ENCODE measurements at regions not wholly inside any gene's neighbourhood (a gene's known extent, or its start where the extent isn't known, plus 50 kb on each side); places are given as distances from the start of the nearest gene placed in this dataset.

DNA sequence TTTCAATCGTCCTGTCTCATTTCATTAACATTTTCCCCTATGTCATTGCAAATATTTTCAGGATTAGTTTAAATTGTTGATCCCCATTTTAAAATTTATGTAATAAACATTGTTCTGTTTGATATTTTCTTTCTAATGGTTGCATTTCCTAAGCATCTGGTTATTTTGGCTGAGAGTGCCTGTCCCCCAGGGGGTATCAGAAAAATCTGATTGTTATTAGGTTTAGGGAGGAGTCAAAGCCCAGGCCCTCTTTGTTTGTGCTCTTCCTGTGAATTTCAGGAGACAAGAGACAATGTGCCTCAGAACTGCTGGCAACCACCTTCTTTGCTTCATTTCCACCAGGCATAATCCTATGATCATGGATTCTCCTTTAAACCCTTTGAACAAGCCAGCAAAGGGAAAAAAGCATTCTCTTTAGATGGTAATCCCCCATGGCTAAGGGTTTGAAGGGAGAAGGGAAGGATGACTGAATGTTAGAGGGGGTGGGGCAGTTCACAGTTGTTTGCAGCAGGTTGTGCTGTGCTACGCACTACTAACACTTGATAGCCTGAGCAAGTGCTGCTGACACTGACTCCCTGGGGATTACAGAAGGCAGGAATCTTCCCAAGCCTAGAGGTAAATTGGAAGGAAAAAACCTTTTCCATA lies 462.4 kb upstream of the LRRC4C start:
- no peaks in the 10 kb centered on the region for H3K4me1 ChIP-seq (ENCODE audit: control insufficient read depth in 2 of 2, insufficient read depth in 2 of 2, low read length in 2 of 2)

DNA sequence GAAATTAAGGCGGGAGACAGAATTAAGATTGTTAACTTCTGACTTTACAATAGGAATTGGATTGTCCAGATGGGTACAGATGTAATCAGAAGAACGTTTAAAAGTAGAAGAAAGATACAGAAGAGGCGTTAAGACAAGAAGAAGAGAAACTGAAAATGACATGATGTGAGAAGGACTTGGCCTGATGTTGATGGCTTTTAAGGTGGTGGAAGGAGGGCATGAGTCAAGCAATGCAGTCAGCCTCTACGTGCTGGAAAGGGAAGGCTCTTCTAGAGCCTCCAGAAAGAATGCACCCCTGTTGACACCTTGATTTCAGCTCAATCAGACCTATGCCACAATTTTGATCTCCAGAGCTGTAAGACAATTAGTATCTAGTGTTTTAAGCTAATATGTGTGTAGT lies 466.9 kb upstream of the LRRC4C start:
- Histone ChIP-seq H3K36me3 (ENCODE audit: control insufficient read depth in 2 of 2, insufficient read depth in 2 of 2, low read length in 1 of 2) (no peaks in the 10 kb centered on the region), H3K4me3 (ENCODE audit: low read length in 2 of 2) (no peak overlapping the region), H3K27me3 (ENCODE audit: control insufficient read depth in 2 of 2, insufficient read depth in 1 of 2, low read length in 1 of 2) (no peaks in the 10 kb centered on the region), H3K27ac (ENCODE audit: low read depth in 1 of 2, low read length in 1 of 2) (no peak overlapping the region), H3K4me1 (ENCODE audit: control insufficient read depth in 2 of 2, insufficient read depth in 2 of 2, low read length in 2 of 2) (no peaks in the 10 kb centered on the region), H3K9me3 (ENCODE audit: control insufficient read depth in 2 of 2, insufficient read depth in 1 of 2, low read length in 1 of 2) (peaks cover 0 to 2% of the 10 kb centered on the region in 2 donors)
- DNase-seq (ENCODE audit: low read depth in 6 of 9, low spot score in 9 of 9), result no peak
- WGBS, result 90% methylated on average over 4 of the region's 4 CpGs

More for the DNA sequence above, 462.4 kb upstream of the LRRC4C start:
- Histone ChIP-seq H3K27ac (ENCODE audit: low read depth in 1 of 2, low read length in 1 of 2) (no peak overlapping the region), H3K36me3 (ENCODE audit: control insufficient read depth in 2 of 2, insufficient read depth in 2 of 2, low read length in 1 of 2) (no peaks in the 10 kb centered on the region), H3K27me3 (ENCODE audit: control insufficient read depth in 2 of 2, insufficient read depth in 1 of 2, low read length in 1 of 2) (no peaks in the 10 kb centered on the region), H3K4me3 (ENCODE audit: low read length in 2 of 2) (no peak overlapping the region), H3K9me3 (ENCODE audit: control insufficient read depth in 2 of 2, insufficient read depth in 1 of 2, low read length in 1 of 2) (peaks cover 2 to 12% of the 10 kb centered on the region in 2 donors)
- WGBS, result 92% methylated on average over 2 of the region's 2 CpGs
- DNase-seq (ENCODE audit: low read depth in 6 of 9, low spot score in 9 of 9), result no peak

DNA sequence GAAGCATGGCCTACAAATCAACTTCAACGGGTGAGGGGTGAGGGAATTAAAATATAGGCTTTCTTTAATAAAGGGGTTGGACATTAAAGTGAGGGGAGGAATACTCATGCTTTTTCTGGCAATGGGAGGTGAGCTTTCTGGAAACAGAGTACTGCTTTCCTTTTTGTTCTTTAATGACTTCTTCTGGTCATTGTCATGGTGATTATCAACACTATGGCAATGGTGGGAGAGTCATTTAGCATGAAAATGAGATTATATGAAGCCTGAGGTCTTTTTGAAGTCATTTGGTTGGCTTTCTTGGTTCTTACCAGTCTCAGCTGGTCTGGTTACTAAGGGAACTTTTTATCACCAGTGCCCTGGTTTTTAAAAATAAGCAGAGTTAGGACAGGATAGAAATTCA lies 475.8 kb upstream of the LRRC4C start:
- Histone ChIP-seq H3K4me3 (ENCODE audit: low read length in 2 of 2) (no peak overlapping the region), H3K27ac (ENCODE audit: low read depth in 1 of 2, low read length in 1 of 2) (no peak overlapping the region), H3K27me3 (ENCODE audit: control insufficient read depth in 2 of 2, insufficient read depth in 1 of 2, low read length in 1 of 2) (no peaks in the 10 kb centered on the region), H3K9me3 (ENCODE audit: control insufficient read depth in 2 of 2, insufficient read depth in 1 of 2, low read length in 1 of 2) (peaks cover 0 to 5% of the 10 kb centered on the region in 2 donors), H3K36me3 (ENCODE audit: control insufficient read depth in 2 of 2, insufficient read depth in 2 of 2, low read length in 1 of 2) (no peaks in the 10 kb centered on the region), H3K4me1 (ENCODE audit: control insufficient read depth in 2 of 2, insufficient read depth in 2 of 2, low read length in 2 of 2) (no peaks in the 10 kb centered on the region)
- 95% methylated on average over 1 of the region's 1 CpG for WGBS
- DNase-seq (ENCODE audit: low read depth in 6 of 9, low spot score in 9 of 9), result no peak

DNA sequence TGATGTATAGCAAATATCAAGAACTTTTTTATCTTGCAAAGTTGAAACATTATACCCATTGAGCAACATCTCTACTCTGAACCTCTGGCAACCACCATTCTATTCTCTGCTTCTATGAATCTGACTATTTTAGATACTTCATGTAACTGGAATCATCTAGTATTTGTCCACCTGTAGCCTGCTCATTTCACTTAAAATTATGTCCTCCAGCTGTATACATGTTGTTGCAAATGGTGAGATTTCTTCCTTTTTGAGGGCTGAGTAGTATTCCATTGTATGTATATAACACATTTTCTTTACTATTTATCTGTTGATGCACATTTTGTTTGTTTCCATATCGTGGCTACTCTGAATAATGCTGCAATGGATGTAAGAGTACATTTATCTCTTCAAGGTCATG lies 476.3 kb upstream of the LRRC4C start:
- no peaks in the 10 kb centered on the region for H3K27me3 ChIP-seq (ENCODE audit: control insufficient read depth in 2 of 2, insufficient read depth in 1 of 2, low read length in 1 of 2)
- no peaks in the 10 kb centered on the region for H3K4me1 ChIP-seq (ENCODE audit: control insufficient read depth in 2 of 2, insufficient read depth in 2 of 2, low read length in 2 of 2)
- H3K27ac ChIP-seq (ENCODE audit: low read depth in 1 of 2, low read length in 1 of 2), result no peak overlapping the region
- no peaks in the 10 kb centered on the region for H3K36me3 ChIP-seq (ENCODE audit: control insufficient read depth in 2 of 2, insufficient read depth in 2 of 2, low read length in 1 of 2)
- H3K9me3 ChIP-seq (ENCODE audit: control insufficient read depth in 2 of 2, insufficient read depth in 1 of 2, low read length in 1 of 2), result peaks cover 0 to 5% of the 10 kb centered on the region in 2 donors
- no peak for DNase-seq (ENCODE audit: low read depth in 6 of 9, low spot score in 9 of 9)
- WGBS, result 81% methylated on average over 1 of the region's 1 CpG
- H3K4me3 ChIP-seq (ENCODE audit: low read length in 2 of 2), result no peak overlapping the region

DNA sequence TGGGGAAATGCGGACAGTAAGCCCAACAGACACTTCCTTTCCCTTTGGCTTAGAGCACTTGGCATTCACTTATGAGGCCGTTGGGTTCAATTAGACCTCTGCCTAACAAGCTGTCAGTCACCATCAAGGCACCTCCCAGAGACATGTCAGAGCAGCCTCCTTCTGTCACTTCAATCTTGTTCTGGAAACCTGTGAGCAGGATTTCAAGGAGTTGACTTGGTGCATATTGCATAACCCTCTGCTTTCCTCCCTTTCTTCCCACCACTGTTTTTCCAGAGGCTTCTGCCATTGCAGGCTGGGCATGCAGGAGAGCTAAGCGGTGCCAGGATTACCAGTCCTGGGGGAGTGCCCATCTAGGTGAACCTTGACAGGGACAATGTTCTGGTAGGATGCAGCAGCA lies 484.2 kb upstream of the LRRC4C start:
- Histone ChIP-seq H3K4me3 (ENCODE audit: low read length in 2 of 2) (no peak overlapping the region), H3K9me3 (ENCODE audit: control insufficient read depth in 2 of 2, insufficient read depth in 1 of 2, low read length in 1 of 2) (peaks cover 0 to 4% of the 10 kb centered on the region in 2 donors), H3K36me3 (ENCODE audit: control insufficient read depth in 2 of 2, insufficient read depth in 2 of 2, low read length in 1 of 2) (no peaks in the 10 kb centered on the region), H3K27ac (ENCODE audit: low read depth in 1 of 2, low read length in 1 of 2) (no peak overlapping the region), H3K27me3 (ENCODE audit: control insufficient read depth in 2 of 2, insufficient read depth in 1 of 2, low read length in 1 of 2) (no peaks in the 10 kb centered on the region), H3K4me1 (ENCODE audit: control insufficient read depth in 2 of 2, insufficient read depth in 2 of 2, low read length in 2 of 2) (peaks cover 0 to 3% of the 10 kb centered on the region in 2 donors)
- DNase-seq (ENCODE audit: low read depth in 6 of 9, low spot score in 9 of 9), result no peak
- 47% methylated on average over 3 of the region's 3 CpGs for WGBS

DNA sequence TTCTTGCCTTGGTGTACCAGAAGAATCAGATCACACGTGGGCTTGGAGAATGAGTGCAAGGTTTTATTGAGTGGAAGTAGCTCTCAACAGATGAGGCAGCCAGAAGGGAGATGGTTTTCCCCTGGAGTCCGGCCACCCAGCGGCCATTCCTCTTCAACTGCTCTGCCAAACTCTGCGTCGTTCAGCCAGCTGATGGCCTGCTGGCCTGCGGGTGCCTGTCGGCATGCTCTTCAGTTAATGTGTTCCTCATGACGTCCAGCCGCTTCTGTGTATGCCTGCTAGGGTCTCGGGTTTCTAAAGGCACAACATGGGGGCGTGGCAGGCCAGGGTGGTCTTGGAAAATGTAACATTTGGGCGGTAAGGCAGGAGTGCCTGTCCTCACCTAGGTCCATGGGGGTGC lies 487.9 kb upstream of the LRRC4C start:
- Histone ChIP-seq H3K36me3 (ENCODE audit: control insufficient read depth in 2 of 2, insufficient read depth in 2 of 2, low read length in 1 of 2) (no peaks in the 10 kb centered on the region), H3K27ac (ENCODE audit: low read depth in 1 of 2, low read length in 1 of 2) (no peak overlapping the region), H3K9me3 (ENCODE audit: control insufficient read depth in 2 of 2, insufficient read depth in 1 of 2, low read length in 1 of 2) (peaks cover 0 to 7% of the 10 kb centered on the region in 2 donors), H3K27me3 (ENCODE audit: control insufficient read depth in 2 of 2, insufficient read depth in 1 of 2, low read length in 1 of 2) (no peaks in the 10 kb centered on the region), H3K4me1 (ENCODE audit: control insufficient read depth in 2 of 2, insufficient read depth in 2 of 2, low read length in 2 of 2) (peaks cover 0 to 3% of the 10 kb centered on the region in 2 donors), H3K4me3 (ENCODE audit: low read length in 2 of 2) (no peak overlapping the region)
- DNase-seq (ENCODE audit: low read depth in 6 of 9, low spot score in 9 of 9), result no peak
- 91% methylated on average over 12 of the region's 12 CpGs for WGBS

DNA sequence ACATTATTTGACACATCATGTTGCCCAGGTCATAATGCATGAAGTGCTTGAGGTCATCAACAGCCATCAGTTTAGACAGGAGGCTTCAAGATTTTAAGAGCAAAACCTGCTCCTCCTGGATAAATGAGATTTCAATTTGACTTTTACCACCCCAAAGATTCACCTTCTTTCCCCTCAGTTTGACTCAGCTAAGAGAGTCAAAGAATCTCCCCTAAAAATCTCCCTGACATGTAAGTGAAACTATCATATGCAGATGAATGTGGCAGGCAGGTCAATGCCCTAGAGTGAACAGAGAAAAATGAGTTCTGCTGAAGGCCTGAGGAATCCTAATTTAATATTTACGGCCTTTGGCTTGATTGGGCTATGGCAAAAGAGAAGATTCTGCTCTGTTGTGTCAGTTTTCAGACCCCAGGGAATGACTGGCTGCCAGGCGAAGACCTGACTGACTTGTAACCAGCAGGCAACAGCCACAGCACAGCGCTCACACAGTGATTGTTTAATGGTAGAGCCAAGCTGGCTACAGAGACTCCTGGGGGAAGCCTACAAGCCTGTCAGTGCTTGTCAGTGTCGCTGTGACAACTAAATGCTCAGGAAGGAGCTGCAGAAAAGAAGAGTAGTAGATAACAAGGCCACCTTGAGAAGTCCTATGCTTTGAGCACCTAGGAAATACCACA lies 491.2 kb upstream of the LRRC4C start:
- peaks cover 0 to 7% of the 10 kb centered on the region in 2 donors for H3K9me3 ChIP-seq (ENCODE audit: control insufficient read depth in 2 of 2, insufficient read depth in 1 of 2, low read length in 1 of 2)
- no peaks in the 10 kb centered on the region for H3K27me3 ChIP-seq (ENCODE audit: control insufficient read depth in 2 of 2, insufficient read depth in 1 of 2, low read length in 1 of 2)
- DNase-seq (ENCODE audit: low read depth in 6 of 9, low spot score in 9 of 9), result no peak
- 88% methylated on average over 4 of the region's 4 CpGs for WGBS
- peaks cover 0 to 3% of the 10 kb centered on the region in 2 donors for H3K4me1 ChIP-seq (ENCODE audit: control insufficient read depth in 2 of 2, insufficient read depth in 2 of 2, low read length in 2 of 2)
- H3K36me3 ChIP-seq (ENCODE audit: control insufficient read depth in 2 of 2, insufficient read depth in 2 of 2, low read length in 1 of 2), result no peaks in the 10 kb centered on the region
- no peak overlapping the region for H3K4me3 ChIP-seq (ENCODE audit: low read length in 2 of 2)
- H3K27ac ChIP-seq (ENCODE audit: low read depth in 1 of 2, low read length in 1 of 2), result peak overlapping the region in 1 of 2 donors; percentile 8

DNA sequence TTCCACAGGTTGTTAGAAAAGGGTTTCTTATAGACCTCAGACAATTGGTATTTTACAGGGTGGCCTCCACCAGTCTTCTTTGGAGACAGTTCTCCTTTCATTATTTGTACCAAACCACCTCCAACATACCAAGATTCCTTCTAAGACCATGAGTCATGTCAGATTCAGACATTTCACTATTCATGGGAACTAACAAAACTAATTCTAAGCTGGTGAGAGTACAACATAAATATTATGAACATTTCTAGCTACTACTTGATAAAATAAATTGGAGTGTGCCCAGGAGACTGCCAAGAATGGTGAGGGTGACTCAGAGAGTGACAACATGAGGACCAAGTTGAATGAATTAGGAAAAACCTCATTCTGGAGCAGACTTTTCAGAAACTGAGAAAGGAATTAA lies 494.6 kb upstream of the LRRC4C start:
- H3K27ac ChIP-seq (ENCODE audit: low read depth in 1 of 2, low read length in 1 of 2), result no peak overlapping the region
- peaks cover 0 to 20% of the 10 kb centered on the region in 2 donors for H3K9me3 ChIP-seq (ENCODE audit: control insufficient read depth in 2 of 2, insufficient read depth in 1 of 2, low read length in 1 of 2)
- no peaks in the 10 kb centered on the region for H3K36me3 ChIP-seq (ENCODE audit: control insufficient read depth in 2 of 2, insufficient read depth in 2 of 2, low read length in 1 of 2)
- H3K27me3 ChIP-seq (ENCODE audit: control insufficient read depth in 2 of 2, insufficient read depth in 1 of 2, low read length in 1 of 2), result no peaks in the 10 kb centered on the region
- DNase-seq (ENCODE audit: low read depth in 6 of 9, low spot score in 9 of 9), result no peak
- H3K4me1 ChIP-seq (ENCODE audit: control insufficient read depth in 2 of 2, insufficient read depth in 2 of 2, low read length in 2 of 2), result no peaks in the 10 kb centered on the region
- no peak overlapping the region for H3K4me3 ChIP-seq (ENCODE audit: low read length in 2 of 2)

DNA sequence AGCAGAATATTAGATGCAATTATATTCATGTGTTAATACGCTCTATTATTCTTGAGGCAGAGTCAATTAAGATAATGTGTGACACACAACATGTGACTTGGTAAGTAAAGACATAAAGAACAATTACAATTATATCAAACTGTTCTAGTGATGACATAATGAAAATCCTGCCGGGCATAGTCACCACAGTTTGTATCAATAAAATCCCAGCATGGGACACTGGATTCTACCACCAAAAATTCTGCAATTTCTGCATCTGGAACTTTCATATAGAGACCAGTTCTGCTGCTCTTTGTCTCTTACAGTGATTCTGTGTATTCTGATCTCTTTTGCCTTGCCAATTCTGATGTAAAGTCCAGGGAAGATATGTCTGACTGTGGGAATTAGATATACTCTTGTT lies 495.6 kb upstream of the LRRC4C start:
- Histone ChIP-seq H3K36me3 (ENCODE audit: control insufficient read depth in 2 of 2, insufficient read depth in 2 of 2, low read length in 1 of 2) (no peaks in the 10 kb centered on the region), H3K27ac (ENCODE audit: low read depth in 1 of 2, low read length in 1 of 2) (no peak overlapping the region), H3K4me3 (ENCODE audit: low read length in 2 of 2) (no peak overlapping the region), H3K27me3 (ENCODE audit: control insufficient read depth in 2 of 2, insufficient read depth in 1 of 2, low read length in 1 of 2) (no peaks in the 10 kb centered on the region), H3K4me1 (ENCODE audit: control insufficient read depth in 2 of 2, insufficient read depth in 2 of 2, low read length in 2 of 2) (no peaks in the 10 kb centered on the region), H3K9me3 (ENCODE audit: control insufficient read depth in 2 of 2, insufficient read depth in 1 of 2, low read length in 1 of 2) (peaks cover 0 to 20% of the 10 kb centered on the region in 2 donors)
- DNase-seq (ENCODE audit: low read depth in 6 of 9, low spot score in 9 of 9), result no peak
- 95% methylated on average over 2 of the region's 2 CpGs for WGBS
